Umbilical cord (tissue), 1 donor: ENCODE measurements at regions not wholly inside any gene's neighbourhood (a gene's known extent, or its start where the extent isn't known, plus 50 kb on each side); places are given as distances from the start of the nearest gene placed in this dataset.
"Not testable (repeated sequence)": the region's sequence is repeated elsewhere in the genome, so short reads cannot be mapped to it uniquely, and the experiment has no call there.

Experiments
- DNase-seq: peaks from one replicate; pipeline ENCODE4 v3.0.0-alpha.2; 2015; ENCODE audit warnings: low spot score

DNA sequence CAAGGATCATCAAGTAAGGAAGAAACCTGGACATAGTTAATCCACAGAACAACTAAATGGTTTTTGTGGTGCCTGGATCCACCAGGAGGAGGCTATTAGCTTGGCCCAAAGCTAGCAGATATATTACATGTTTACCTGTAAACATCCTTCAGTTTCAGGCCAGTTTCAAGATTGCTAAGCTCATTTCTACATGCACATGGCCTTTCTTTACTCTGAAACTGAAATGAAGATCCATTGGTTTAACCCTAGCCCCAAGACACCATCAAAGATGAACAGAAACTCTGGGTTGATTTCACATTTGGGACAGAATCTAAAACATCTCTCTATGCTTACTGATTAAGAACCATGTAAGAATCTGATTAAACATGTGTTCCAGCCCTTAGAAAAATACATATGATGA, 611.8 kb downstream of the TLE1 start:
- DNase-seq: no peak

DNA sequence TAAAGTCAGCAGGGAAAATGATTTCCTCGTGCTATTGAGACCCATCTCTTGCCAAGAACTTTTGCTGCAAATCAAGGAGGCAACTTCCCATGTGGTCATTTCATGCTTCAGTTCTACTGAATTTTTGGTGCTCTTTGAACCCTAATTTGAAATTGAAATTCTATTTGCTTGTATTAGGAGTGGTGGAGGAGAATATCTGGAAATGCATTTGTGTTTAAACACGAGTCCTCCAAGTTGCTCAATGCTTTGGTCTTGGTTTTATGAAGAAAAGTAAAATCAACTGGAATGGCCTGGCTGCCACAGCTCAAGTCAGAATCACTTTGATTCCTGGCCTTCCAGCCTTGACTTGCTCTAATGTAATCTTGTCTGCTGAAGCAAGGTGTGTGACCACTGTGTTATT, 613.2 kb downstream of the TLE1 start:
- no peak for DNase-seq

DNA sequence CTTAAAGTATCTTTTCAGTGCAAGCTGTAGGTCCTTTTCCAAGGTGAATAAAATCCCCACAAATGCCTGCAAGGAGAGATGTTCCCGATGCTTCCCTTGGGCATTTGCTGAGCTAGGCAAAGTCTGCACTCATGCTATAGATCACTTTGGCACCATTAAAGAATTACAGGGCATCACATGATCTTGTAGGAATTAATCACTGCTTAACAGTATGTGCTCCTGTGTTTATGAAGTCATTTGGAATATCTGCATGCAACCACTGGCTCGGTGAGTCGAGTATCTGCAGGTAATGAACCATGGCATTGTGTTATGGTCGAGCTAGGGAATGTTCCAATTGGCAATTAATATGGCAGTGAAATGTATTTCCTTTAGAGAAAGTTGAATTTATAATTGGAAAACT, 615.1 kb downstream of the TLE1 start:
- no peak for DNase-seq

DNA sequence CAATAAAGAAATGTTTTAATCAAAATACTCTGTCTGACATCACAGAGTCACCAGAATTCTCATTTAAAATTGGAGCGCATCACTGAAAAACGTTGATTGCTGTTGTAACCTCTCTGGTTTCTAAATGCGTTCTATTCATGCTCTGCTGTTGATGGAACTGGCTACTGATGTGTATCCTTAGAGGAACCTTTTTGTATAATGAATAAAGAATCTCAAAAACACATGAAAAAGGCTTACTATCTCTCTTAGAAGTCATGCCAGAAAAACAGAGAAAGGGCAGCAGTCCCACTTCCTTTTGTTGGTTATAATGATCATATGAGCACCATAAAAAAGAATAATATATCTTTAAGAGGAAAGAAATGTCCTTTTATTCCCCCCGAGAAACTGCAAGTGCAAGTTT, 615.5 kb downstream of the TLE1 start:
- DNase-seq: no peak

DNA sequence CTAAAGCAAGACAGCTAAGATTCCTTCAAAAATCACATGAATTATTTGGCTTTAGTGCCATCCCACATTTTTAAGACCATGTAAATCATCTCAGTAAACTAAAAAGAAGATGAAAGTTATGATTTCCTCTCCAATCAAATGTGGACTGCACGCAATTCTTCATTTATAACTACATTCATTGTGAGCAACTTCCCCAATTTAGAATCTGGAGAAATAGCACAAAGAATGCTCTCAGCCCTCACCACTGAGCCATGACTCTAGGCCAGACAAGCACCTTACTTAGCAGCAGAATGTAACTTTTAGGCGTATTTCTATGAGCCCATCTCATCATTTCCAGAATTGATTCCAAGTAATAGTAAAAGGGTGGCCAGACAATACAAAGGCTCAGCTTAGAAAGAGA, 616.6 kb downstream of the TLE1 start:
- DNase-seq: no peak

DNA sequence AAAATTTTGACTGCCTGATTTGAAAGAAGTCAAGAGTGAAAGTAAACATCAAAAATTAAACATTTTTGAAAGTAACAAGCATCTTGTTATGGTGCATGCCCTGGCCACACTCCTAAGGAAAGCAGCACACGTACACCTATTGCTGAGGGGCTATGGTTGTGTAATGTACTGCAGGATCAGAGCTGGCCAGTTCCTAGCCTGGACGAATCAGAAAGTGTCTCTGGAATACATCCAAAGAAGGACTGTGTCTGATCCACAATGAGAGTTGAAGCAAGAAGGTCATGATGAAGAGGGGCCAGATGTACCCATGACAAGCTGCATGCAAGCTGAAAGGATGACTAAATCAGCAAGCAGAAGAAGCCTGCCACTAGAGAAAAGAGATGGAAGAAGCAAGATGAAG, 618.2 kb downstream of the TLE1 start:
- DNase-seq: no peak

DNA sequence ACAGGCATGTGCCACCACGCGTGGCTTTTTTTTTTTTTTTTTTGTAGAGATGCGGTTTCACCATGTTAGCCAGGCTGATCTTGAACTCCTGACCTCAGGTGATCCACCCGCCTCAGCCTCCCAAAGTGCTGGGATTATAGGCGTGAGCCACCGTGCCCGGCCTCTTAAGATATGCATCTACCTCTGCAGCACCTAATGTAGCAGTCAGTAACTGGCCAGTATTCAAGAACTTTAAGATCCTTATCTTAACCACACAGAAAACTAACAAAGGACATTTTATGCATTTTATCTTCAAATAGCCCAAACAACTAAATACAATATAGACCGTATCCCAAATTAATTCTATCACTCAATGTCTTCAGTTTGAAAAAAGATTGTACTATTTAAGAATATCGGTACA, 618.7 kb downstream of the TLE1 start:
- no peak for DNase-seq

DNA sequence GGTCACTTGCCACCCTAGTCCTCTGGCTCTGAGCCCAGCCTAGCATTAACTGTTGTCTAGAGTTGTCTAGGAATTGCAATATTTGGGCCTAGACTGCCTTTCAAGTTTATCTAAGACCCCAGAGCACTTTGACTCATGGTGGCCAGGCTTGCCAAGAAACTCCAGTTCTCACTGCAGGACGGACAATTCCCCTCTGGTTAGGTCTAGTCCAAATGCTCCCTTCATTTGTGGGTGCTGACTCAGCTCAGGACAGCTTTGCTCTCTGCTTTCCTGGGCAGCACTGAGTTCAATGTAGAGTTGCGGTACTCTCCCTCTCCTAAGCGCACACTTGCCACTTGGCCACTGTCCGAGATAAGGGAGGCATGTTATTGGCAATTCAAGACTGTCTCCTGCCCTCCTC, 619.4 kb downstream of the TLE1 start:
- no peak for DNase-seq

DNA sequence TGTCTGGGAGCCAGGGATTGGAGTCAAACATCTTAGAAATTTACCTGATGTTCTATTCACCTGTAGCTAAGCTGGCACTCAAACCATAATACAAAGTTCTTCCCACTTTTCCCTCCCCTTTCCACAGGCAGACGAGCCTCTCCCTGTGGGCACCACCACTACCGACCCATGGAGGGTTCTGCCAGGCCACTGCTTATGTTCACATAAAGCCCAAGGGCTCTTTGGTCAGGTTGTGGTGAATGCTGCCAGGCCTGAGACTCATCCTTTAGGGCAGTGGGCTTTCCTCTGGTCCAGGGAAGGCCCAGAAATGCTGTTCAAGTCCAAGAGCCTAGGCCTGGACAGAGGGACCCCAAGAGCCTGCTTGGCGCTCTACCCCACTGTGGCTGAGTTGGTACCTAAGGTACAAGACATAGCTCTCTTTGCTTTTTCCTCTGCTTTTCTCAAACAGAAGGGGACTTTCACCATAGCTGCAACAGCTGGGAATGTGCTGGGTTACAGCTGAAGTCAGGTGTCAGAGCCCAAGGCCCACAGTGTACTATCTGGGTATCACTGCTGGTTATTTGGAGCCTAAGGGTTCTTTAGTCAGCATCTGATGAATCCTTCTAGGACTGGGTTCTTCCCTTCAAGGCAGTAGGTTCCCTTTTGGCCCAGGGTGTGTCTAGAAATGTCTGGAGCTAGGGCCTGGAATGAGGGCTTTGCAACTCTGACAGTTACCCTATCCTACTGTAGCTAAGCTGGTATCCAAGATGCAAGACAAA, 620.1 kb downstream of the TLE1 start:
- DNase-seq: no peak

DNA sequence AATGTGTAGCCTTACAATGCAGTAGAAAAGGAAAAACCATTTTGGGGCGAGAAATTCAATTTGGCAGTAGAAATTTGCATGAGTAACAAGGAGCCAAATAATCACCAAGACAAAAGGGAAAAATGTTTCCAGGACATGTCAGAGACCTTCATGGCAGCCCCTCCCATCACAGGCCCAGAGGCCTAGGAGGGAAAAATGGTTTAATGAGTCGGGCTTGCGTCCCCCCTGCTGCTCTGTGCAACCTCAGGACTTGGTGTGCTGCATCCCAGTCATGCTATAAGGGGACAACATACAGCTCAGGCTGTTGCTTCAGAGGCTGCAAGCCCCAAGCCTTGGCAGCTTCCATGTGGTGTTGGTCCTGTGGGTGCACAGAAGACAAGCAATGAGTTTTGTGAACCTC, 626.4 kb downstream of the TLE1 start:
- not testable (repeated sequence) for DNase-seq

DNA sequence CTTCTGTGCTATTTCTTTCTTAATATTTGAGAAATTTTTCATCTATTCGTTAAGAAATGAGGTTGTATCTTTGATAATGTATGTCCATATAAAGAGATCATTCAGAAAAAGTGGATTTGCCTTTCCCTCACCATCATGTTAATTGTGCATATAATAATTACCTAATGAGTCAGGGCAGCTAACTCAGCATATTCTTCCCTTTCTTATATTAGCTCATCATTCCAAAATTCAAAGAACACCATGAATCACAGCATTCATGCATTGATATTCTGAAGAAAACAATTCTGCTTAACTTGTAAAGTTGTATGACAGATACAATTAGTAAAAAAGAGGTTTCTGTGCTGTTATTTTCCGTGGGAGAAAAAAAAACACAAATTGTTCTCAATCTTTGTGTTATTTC, 630.6 kb downstream of the TLE1 start:
- DNase-seq: no peak

DNA sequence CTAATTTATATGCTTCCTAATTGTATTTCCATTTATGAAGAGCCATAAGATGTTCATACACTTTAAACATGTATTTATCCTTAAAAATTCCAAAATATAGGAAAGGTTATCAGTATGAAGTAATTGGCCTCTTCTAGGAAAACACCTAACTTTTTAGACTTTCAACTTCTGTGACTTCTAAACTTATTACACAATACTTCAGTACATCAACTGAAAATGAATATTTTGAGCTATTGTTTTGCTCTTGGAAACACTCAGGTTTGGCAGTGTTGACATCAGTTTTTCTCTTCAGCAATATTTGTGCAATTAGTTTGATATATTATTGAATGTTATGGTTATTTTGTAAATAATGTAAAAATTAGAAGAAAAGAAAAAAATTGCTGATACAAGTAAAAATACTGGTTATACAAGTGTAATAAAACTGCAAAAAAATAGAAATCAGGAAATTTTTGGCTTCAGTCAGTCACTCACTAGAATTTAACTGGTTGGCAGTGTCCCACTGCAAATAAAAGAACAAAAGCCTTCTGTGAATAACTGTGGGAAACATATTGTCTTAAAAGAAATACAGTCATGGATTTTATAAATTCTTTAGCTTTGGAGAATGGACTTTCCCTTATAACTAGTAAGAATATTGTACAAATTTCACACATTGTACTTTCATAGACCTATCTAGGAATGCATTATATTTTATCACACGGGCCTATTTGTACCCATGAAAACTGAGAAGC, 635.9 kb downstream of the TLE1 start:
- no peak for DNase-seq

DNA sequence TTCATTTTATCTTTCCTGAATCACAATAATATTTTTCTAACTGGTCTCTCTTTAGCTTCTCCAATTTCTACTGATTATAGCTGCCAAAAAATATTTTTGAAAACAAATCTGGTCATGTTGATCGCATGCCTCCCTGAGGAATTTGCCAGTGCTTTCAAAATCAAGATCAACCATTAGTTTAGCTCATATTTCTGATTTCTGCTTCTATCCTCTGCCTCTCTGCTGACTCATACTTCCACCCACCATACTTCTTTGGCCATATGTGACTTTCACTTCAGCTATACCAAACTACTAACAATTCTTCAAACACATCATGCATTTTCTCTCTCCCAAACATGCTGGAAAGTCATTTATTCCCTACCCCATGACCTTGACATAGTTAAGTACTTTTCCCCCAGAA, 636.5 kb downstream of the TLE1 start:
- DNase-seq: no peak

DNA sequence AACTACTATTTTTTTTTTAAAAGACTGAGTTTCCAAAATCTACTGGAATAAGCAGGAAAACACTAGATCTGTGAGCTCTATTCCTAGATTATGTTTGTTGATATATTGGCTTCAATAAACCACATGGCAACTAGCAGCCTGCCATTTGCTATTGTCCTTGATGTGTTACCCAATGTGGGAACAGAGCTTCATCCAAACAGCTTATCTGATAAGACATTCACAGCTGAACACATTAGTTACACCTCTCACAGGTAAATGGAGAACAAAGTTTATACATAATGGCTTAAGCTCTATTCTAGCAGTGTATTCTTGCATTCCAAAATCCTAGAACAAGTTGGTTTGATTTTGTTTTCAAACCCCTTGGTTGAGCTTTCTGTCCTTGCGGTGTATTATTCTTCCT, 642.1 kb downstream of the TLE1 start:
- DNase-seq: no peak

DNA sequence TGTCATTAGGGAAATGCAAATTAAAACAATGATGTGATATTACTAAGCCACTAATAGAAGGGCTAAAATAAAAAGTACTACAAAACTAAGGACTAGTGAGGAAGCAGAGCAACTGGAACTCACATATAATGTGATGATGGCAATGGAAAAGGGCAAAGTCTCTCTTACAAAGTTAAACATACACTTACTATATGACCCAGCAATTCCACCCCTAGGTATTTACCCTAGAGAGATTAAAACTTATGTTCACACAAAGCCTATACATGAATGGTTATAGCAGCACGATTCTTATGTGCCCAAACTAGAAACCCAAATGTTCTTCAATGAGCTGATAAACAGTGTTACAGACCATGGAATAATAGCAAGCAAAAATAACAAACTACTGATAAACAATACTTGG, 643.7 kb downstream of the TLE1 start:
- DNase-seq: no peak

DNA sequence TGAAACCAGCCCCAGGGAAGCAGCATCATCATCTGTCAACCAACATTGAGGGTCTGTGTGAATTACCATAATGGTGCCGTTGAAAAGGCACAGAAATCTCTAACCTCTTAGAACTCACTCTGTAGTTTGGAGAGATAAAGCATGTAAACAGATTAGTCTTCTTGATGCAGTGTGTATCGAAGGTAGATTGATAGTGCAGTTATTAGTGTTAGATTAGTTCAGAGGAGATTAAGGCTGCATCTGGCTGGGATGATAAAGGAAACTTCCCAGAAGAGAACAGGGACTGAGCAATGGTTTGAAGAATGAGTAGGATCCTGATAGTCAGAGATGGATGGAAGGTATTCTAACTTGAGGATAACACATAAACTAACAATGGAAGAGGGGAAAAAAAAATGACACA, 651.5 kb downstream of the TLE1 start:
- no peak for DNase-seq

DNA sequence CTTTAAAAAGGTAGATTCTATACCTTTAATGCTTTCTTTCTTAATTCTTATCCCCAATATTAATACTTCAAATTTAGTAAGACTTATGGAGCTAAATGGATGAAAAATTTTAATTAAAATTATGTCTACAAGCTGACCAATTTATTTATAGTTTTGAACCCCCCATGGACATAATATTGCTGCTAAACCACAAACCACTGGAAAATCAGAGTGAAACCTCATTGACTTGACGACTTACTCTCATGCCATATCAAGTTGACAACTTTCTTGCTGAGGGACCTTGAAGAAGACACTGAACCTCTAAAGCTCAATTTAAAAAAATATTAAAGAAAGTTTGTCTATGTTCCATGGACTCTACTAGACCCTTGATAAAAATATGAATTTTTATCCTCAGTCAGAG, 653.7 kb downstream of the TLE1 start:
- DNase-seq: no peak

DNA sequence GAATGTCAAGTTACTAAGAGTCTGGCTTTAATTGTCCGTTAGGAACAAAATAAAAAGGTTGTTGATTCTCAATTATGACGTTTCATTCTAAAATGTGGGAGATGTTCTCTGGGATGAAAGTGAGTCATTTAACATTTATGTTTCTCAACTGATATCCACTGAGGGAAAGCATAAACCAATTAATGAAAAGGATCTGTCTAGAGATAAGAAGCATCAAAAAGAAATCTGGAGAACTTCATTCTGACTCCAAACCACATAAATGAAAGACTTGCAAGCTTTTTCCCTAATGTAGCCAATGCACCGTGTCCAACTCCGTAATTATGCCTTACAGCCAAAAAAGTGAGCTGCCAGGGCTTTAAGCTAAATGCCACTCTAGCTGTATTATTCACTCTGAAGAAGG, 654.2 kb downstream of the TLE1 start:
- DNase-seq: peak; percentile 94

DNA sequence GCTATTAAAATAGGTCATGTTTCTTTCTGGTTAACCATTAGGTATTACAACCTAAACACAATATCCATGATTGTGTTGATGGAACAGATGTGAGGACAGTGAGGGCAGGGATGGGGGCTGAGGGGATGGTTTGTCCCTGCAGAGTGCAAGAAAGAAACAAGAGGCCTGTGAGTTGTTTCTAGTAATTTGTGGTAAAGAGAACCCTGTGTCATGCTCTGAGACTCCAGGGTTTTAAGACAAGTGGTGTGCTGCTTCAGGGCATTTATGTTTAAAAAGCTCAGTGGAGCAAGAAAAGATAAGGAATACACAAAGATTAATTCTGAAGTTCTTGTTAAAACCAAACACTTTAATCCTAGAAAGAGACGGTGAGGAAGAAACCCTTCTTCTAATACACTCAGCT, 656.5 kb downstream of the TLE1 start:
- DNase-seq: peak; percentile 60

DNA sequence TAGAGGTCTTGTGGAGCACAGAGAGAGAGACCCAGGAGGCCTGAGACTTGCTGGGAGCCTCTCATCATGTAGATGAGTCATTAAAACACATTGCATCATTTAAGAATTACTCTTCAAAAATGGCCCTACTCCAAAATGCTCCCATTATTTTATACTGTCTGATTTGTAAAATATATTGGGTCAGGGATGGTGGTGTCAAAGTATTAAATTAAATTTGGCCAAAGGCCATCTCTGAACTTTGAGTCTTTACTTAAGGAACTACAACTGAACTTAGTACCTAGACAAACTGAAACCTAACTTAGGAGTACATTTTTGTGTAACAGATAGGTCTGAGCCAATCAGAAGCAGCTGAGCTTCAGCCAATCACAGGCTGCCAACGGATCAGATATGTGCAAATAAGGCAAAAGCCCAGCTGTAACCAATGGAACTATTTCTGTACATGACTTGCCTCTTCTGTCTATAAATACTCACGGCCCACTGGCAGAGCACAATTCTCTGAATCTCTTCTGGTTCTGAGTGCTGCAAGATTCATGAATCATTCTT, 657.2 kb downstream of the TLE1 start:
- peak; percentile 67 for DNase-seq

DNA sequence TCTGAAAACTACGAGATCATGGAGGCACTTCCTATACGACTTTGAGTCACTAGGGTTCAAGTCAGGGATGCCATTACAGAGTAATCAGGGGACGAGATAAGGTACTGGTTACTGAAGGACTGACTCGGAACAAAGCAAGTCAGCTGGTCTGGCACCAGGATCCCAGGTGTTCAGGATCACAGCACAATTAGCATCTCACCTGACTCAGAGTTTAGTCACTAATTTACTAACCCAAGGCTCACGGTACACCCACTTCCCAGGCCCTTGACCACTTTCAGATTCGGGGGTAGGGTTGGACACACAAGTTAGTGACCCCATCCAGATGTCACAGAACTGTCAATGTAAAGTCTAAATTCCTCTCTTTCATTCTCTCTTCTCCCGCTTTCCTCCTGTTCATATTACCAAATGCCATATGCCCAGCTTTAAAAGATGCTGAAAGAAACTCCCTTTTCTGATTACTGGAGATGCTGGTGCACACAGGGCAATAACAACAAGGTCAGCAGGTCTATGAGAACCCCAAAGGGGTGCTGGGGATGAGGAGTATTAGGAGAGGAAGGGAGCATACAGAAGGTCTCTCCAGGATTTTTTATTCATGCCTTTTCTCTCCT, 657.8 kb downstream of the TLE1 start:
- no peak for DNase-seq

DNA sequence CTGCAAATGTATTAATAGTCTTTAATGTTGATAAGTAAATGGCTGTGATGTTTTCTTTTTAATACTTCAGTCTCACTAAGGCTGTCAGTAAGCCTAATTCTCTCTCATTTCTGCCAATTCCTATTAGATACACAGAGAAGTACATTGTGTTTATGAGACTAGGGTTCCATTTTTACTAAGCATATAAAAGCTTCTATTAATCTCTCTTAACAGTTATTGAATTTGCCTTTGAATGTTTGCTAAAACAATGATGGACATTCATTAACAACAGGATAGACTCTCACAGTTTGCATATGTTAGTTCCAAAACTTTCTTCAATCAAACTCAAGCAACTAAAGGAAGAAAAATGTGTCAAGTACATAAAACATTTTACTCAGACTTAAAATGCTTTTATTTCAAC, 659.3 kb downstream of the TLE1 start:
- no peak for DNase-seq

DNA sequence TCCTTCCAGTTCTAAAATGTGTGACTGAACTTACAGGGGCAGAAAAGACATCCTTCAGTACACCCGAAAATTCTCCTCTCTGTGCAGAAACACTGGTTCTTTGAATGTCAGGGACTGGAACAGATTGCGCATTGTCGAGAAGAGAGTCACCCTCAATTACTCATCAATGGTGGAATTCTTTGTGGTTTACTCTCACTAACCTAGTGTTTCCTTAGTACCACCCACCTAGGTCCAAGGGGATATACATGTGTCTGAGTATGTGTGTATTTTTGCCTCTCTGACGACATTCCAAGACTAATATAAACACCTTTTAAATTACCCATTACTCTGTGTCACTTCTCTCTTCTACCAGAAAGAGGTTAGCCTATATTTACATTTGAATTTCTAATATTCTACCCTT, 660.8 kb downstream of the TLE1 start:
- DNase-seq: no peak
